ENCODE measurements at regions not wholly inside any gene's neighbourhood (a gene's known extent, or its start where the extent isn't known, plus 50 kb on each side); places are given as distances from the start of the nearest gene placed in this dataset.
"Not testable (repeated sequence)": the region's sequence is repeated elsewhere in the genome, so short reads cannot be mapped to it uniquely, and the experiment has no call there.

DNA sequence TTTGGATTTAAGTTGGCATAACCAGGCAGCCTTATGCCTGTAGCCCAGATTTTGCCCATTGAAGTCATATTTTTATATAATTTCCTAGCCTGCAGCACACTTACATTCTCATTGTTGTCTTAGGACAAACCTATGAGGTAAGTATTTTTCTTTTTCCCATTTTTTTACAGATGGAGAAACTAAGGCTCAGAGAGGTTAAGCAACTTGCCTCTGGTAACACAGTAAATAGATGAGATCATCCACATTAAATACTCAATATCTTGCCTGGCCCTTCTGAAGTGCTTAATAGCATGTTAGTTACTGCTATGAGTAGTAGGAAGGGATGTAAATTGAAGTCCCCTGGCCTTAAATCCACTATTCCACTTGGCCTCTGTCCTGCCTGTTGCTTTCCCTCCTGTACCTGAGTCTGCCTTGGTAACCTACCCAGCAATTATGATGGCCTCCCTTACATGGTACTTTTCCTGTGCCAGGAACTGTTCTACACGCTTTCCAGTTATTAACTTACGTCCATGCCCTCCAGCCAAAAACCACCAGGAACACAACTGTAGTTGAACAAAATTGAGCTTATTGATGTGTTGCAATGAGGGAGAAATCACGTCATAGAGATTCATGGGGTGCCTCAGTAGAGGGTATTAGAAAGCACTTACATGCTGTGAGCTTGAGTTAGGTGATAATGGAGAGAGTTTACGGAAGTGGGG is 111.6 kb upstream of the FGGY start:
- intact Hi-C loops (cut with micrococcal nuclease) = no loop called here

GRCh38 chr1:59186656-59187055 is 110.2 kb upstream of the FGGY start:
- intact Hi-C loops (cut with micrococcal nuclease) = no loop called here

DNA sequence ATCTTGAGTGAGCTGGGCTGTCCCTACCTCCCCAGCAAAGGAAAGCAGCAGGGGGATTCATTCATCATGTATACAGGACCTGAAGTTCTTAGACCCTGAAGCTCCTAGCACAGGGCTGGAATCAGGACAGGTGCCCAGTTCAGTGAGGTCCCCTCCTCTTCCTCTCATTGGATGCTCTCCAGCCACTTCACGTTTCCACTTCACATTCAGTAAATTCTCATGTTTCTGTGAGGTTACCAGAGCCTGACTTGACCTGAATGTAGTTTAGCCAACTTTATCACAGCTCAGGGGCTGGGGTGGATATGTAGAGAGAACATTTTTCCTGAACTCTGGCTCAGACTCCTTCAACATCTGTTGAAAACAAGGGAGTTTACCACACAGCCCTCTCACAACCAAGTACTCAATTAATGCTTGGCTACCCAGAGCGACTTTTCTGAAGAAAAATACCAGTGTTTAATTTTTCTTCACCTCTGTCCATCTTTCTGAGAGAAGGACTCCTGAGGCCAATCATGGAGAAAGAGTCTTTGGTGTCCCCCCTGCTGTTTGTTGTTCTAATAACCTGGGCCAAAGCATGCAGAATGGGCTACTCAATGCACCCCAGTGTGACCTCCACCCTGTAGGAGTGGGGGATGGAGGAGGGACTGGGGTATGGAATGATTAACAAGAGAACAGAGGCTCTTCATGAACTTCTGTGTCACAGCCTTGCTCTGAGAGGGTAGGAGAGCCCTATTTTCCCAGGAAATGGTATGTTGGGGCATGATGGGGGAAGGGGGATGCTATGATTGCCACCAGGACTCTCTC is 108.3 kb upstream of the FGGY start:
- intact Hi-C loops (cut with micrococcal nuclease) = no loop called here

DNA sequence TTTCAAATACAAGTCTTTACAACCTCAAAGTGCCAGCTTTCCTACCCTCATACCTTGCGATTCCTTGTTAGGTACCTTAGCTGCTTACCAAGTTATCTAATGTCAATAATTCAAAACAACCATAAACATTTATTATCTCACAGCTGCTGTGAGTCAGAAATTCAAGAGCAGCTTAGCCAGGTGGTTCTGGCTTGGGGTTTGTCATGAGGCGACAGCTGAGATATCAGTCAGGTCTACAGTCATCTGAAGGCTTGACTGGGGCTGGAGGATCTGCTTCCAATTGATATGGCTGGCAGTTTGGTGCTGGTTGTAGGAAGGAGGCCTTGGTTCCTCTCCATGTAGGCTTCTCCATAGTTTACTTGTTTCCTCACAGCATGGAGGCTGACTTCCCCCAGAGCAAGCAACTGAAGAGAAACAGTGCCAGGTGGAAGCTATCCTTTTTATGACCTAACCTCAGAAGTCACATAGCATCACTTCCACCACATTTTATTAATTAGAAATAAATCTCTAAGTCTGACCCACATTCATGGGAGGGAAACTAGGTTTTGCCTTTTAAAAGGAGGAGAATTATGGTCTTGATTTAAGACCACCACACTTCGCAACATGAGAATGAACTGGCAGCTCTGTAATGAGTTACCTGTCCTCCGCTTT is 103.3 kb upstream of the FGGY start:
- intact Hi-C loops (cut with micrococcal nuclease) = no loop called here

GRCh38 chr1:59194621-59195020 is 102.3 kb upstream of the FGGY start:
- intact Hi-C loops (cut with micrococcal nuclease) = no loop called here

- intact Hi-C loops (cut with micrococcal nuclease) = no loop called here
Measured at GRCh38 chr1:59195151-59195550, 101.7 kb upstream of the FGGY start.

DNA sequence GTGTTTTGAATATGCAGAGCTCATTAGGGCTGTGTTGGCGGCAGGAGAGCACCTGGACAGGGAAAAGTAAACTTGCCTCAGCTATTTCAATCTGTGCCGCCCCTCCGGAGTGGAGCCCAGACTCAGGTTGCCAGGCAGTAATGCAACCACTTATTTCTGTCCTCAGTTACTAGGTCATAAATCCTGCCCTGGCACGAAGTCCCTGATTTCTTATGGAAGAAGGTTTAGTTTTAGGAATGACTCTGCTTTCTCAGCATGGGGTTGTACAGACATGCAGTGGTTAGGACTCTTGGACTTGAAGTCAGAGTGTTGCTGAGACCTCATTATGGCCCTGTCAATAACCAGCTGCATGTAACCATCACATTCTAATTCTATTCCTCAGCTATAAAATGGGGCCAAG is 98.3 kb upstream of the FGGY start:
- intact Hi-C loops (cut with micrococcal nuclease) = no loop called here

DNA sequence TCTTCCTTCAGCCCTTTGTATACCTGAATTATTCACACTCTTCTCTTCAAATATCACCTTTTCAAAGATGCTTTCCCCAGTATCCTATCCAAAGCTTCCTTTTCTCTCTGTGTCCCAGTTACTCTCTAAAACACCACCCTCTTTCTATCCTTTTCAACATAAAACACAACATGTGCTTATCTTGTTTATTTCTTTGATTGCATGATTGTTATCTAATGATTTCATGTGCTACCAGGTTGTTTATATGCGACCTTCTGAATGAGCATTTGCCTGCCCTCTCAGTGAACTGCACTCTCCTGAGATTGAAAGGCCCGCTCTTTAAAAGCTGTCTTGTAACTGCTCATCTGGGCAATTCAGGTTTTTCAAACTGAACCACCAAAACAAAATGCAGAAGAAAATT is 97.7 kb upstream of the FGGY start:
- intact Hi-C loops (cut with micrococcal nuclease) = no loop called here

DNA sequence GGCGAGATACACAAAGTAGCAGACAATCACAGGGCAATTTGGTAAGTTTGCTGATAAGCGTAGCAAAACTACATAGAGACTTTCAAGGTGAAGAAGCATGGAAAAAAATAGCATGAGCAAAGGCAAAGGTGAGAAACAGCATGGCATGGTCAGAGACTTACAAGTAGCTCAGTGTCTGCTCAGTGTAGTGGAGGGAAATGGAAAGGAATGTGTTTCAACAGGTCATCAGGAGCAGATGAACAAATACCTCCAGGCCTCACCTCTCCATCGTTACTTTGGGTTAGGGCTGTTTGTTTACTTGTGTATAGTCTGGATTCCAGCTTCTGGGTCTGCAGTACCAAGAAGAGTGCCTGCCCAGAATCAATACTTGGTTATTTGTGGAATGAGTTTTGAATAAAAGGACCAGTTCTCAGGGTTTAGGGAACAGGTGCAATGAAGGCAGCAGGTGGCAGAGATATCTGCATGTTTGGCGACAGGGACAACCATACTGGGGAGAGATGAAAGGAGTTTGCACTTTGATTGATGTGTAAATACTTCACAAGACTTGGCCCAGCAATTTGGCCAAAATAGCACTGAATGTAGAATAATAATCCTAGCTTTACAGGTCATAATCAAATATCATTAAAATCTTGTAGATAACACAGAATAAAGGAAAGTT is 97.0 kb upstream of the FGGY start:
- intact Hi-C loops (cut with micrococcal nuclease) = no loop called here

DNA sequence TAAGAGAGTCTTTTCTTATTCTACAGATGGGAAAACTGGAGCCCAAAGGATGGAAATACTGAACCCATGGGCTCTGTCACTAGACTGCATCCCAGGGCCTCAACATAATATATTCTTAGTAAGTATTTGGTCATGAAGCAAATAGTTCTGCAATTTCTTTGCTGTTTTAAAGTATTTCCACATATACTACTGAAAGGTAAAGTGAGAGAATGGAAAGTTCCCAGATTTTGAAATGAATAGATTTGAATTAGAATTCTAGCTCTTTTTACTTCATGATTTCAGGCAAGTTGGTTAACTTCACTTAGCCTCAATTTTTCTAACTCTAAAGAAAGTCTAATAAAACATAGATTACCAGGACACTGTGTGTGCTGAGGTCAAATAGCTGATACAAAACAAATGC is 95.6 kb upstream of the FGGY start:
- intact Hi-C loops (cut with micrococcal nuclease) = no loop called here

- intact Hi-C loops (cut with micrococcal nuclease) = no loop called here
Measured at GRCh38 chr1:59202455-59202854, 94.4 kb upstream of the FGGY start.

DNA sequence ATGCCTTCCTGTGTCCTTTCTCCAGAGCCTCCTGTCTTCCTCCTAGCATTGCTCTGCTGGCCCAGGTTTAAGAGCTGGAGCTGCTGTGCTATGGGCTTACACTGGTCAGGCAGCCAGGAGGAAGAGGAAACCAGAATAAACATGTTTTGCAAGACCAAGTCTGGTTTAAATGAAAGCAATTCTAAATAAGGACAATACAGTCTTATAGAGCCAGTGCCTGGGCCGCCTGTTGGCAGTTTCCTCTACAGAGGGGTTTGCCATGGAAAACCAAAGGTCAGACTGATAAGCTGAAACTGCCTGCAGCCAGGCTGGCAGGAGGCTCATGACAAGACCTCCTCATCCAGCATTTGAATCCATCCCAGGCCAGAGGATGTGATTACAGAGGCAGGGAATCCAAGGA is 92.9 kb upstream of the FGGY start:
- intact Hi-C loops (cut with micrococcal nuclease) = no loop called here

GRCh38 chr1:59206616-59207015 is 90.3 kb upstream of the FGGY start:
- intact Hi-C loops (cut with micrococcal nuclease) = not testable (repeated sequence)

GRCh38 chr1:59210430-59210829 is 86.5 kb upstream of the FGGY start:
- intact Hi-C loops (cut with micrococcal nuclease) = not testable (repeated sequence)

GRCh38 chr1:59212706-59213105 is 84.2 kb upstream of the FGGY start:
- intact Hi-C loops (cut with micrococcal nuclease) = no loop called here

DNA sequence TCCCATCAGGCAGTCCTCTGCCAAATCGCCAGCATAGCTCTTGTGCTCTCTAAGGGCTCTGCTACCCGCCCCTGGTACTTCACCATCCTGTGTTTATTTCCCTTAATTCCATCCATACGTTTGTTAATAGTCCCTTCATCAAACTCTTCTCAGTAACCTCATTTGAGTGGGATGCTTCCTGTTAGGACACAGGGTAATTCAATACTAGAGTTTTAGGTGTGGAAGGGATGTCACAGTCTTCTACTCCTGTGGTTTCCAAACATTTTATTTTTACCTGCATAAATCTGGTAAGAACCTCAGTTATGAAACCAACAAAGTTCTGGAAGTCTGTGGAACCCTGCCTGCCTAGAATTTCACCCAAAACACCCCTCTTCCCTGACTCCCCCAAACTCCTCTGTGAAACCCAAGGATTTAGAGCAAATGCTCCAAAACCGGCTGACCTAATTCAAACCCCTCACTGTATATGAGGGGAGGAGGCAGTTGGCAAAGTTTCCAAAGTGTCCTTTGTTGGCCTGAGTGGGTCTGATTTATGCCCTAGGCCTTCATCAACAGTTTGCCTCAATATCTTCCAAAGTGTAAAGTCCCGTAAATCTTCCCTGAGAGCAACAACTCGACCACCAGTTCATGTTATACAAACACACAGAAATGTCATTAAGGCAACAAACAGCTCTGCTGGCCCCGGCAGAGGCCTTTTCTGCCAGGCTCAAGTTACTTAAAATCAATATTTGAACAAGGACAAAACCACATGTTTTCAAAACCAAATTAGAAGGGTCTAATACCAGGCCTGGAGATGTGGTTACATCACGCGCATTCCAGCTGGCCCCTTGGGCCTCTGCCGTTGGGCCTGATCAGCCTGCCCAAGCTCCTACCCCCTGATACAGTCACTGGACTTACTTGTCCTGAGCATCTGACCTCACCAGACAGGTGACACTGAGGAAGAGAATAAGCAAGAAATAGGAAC is 82.4 kb upstream of the FGGY start:
- intact Hi-C loops (cut with micrococcal nuclease) = no loop called here

- intact Hi-C loops (cut with micrococcal nuclease) = no loop called here
Measured at GRCh38 chr1:59215766-59216291, 81.1 kb upstream of the FGGY start.

DNA sequence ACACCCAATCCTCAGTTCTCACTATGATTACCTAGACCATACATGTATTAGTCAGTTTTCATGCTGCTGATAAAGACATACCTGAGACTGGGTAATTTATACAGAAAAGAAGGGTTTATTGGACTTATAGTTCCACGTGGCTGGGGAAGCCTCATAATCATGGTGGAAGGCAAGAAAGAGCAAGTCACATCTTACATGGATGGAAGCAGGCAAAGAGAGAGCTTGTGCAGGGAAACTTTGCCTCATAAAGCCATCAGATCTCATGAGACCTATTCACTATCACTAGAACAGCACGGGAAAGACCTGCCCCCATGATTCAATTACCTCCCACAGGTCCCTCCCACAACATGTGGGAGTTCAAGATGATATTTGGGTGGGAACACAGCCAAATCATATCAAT is 79.5 kb upstream of the FGGY start:
- intact Hi-C loops (cut with micrococcal nuclease) = not testable (repeated sequence)

DNA sequence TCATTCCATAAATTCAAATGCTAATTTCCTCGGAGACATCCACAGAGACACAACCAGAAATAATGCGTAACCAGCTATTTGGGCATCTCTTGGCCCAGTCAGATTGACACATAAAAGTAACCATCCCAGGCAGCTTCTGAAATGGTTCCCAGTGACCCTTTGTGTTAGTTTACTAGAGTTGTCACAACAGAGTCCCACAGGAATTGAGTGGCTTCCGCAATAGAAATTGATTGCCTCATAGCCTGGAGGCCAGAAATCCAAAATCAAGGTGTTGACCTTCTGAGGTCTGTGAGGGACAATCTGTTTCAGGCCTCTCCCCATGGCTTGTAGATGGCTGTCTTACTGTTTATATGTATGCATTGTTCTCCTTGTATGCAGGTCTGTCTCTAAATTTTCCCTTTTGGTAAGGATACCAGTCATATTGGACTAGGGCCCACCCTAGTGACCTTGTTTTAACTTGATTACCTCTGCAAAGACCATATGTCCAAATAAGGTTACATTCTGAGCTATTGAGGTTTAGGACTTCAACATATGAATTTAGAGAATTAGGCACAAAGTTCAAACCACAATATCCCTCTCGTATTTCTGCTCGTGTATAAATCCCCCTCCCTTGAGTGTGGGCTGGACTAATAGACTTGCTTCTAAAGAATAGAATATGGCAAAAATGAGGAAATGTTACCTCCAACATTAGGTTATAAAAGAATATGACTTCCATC is 78.2 kb upstream of the FGGY start:
- intact Hi-C loops (cut with micrococcal nuclease) = no loop called here

GRCh38 chr1:59219916-59220315 is 77.0 kb upstream of the FGGY start:
- intact Hi-C loops (cut with micrococcal nuclease) = no loop called here

All from T-helper 1 cell treated with Interleukin-12 subunit alpha and Interleukin-12 subunit beta and Interleukin-4 antibody, amounts not matched to agents 30 ng/mL and 1 ng/mL, for 36 hours (primary cell).